ENCODE measurements at regions not wholly inside any gene's neighbourhood (a gene's known extent, or its start where the extent isn't known, plus 50 kb on each side); places are given as distances from the start of the nearest gene placed in this dataset.

GRCh38 chr18:22046473-22046872, 122.9 kb upstream of the GATA6 start:
- TF ChIP-seq CTCF (IDR thresholded peaks at IDR 0.05; ENCODE audit: borderline replicate concordance, extremely low read depth, low read length, poor library complexity, severe bottlenecking), result no peak
- no peak for TF ChIP-seq EZH2 (IDR thresholded peaks at IDR 0.05; ENCODE audit: borderline replicate concordance, low read depth, low read length, severe bottlenecking)
